ENCODE measurements at regions not wholly inside any gene's neighbourhood (a gene's known extent, or its start where the extent isn't known, plus 50 kb on each side); places are given as distances from the start of the nearest gene placed in this dataset.

DNA sequence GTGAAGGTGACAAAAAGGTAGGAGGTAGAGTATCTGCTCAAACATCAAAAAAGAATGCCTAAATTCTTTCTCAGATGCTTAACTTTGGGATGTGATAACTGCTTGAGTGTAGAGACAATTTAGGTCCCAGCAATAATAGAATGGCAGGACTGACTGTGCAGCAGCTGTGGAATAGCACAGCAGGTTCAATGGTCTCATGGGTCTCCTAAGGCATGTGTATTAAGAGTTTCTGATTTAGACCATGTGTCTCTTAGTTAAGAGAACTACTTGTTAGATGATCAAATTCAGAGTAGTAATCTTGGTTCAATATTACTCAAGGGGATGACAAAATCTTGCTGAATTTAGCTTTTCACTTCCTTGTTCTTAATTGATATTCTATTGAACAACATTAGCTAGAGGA is 72.0 kb downstream of the ALX1 start:
- H2AFZ ChIP-seq (ENCODE audit: low read length), result no peak overlapping the region
- no peaks in the 10 kb centered on the region for H3K79me2 ChIP-seq (ENCODE audit: insufficient read depth, low read depth, low read length)
- POLR2A ChIA-PET, result interaction anchor here (0.6 kb wide), 1 partner anchor 46 kb away, joined by 3 read pairs; no protein-coding TSS in a partner anchor
- H3K27ac ChIP-seq (ENCODE audit: low read depth, low read length, poor library complexity, severe bottlenecking), result no peak overlapping the region
- no peaks in the 10 kb centered on the region for H3K4me1 ChIP-seq (ENCODE audit: insufficient read depth, low read length, poor library complexity, severe bottlenecking)
- no peaks in the 10 kb centered on the region for H3K36me3 ChIP-seq (ENCODE audit: insufficient read depth, low read length)
- intact Hi-C loops (cut with micrococcal nuclease; ENCODE audit: unreplicated experiment), result no loop called here
- H3K4me3 ChIP-seq (ENCODE audit: low read depth, low read length, poor library complexity, severe bottlenecking), result no peak overlapping the region
- CTCF ChIA-PET (ENCODE audit: unreplicated experiment), result no interaction called here
- no peak for DNase-seq (ENCODE audit: low spot score)
- no peak overlapping the region for H3K4me2 ChIP-seq (ENCODE audit: low read length)
- no peaks in the 10 kb centered on the region for H3K9me3 ChIP-seq (ENCODE audit: low read length)
- no peaks in the 10 kb centered on the region for H3K9me2 ChIP-seq (ENCODE audit: insufficient read depth, low read length)
- no peaks in the 10 kb centered on the region for H4K20me1 ChIP-seq (ENCODE audit: insufficient read depth, low read length)
- BruUV-seq (replicated peaks), result no TSS peak
- TF ChIP-seq, protein P1, sequence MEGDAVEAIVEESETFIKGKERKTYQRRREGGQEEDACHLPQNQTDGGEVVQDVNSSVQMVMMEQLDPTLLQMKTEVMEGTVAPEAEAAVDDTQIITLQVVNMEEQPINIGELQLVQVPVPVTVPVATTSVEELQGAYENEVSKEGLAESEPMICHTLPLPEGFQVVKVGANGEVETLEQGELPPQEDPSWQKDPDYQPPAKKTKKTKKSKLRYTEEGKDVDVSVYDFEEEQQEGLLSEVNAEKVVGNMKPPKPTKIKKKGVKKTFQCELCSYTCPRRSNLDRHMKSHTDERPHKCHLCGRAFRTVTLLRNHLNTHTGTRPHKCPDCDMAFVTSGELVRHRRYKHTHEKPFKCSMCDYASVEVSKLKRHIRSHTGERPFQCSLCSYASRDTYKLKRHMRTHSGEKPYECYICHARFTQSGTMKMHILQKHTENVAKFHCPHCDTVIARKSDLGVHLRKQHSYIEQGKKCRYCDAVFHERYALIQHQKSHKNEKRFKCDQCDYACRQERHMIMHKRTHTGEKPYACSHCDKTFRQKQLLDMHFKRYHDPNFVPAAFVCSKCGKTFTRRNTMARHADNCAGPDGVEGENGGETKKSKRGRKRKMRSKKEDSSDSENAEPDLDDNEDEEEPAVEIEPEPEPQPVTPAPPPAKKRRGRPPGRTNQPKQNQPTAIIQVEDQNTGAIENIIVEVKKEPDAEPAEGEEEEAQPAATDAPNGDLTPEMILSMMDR (conservative IDR thresholded peaks at IDR 0.05; ENCODE audit: low read length), result no peak
- TF ChIP-seq EZH2phosphoT487 (IDR thresholded peaks at IDR 0.05; ENCODE audit: borderline replicate concordance, low read depth, low read length), result no peak

DNA sequence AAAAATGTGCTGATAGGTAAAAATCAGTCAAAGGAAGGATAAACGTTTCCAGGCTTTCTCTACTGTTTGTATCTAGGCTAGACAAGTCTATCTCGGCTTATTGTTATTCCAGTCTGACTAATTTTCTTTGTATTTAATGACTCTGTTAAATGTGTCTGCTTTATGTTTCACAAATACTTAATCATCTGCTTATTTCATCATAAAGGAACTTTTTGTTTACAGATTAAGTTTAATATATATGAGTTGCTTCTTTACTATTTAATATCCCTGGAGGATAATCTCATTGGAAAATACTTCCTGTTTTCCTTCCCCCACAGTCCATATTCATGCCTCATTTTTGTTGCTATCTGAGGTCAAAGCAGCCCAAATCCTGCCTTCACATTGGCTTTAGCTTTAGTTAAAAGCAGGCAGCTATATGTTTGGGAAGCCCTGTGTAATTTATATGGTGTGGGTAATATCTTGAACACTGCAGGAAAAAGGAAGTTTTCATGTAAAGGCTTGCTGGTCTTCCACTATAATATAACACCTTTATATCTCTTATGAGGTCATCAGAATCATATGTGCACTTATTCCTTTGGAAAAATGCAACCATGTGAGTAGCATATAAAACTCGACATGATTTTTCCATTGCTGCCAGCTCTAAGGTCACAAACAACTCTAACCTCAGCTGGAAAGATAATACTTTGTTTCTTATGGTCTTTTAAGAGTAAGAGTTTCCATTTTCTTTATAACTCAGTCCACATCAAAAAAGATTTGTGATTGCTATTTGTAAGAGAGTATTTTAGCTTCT is 76.8 kb downstream of the ALX1 start:
- no peaks in the 10 kb centered on the region for H3K79me2 ChIP-seq (ENCODE audit: insufficient read depth, low read depth, low read length)
- POLR2A ChIA-PET, result interaction anchor here (0.5 to 1.8 kb wide), 3 partner anchors 9 to 807 kb away, joined by 3 to 6 read pairs (median 4); no protein-coding TSS in a partner anchor
- CTCF ChIA-PET (ENCODE audit: unreplicated experiment), result no interaction called here
- H4K20me1 ChIP-seq (ENCODE audit: insufficient read depth, low read length), result no peaks in the 10 kb centered on the region
- no peaks in the 10 kb centered on the region for H3K4me1 ChIP-seq (ENCODE audit: insufficient read depth, low read length, poor library complexity, severe bottlenecking)
- no peak for DNase-seq (ENCODE audit: low spot score)
- no peak overlapping the region for H3K4me3 ChIP-seq (ENCODE audit: low read depth, low read length, poor library complexity, severe bottlenecking)
- H2AFZ ChIP-seq (ENCODE audit: low read length), result no peak overlapping the region
- H3K9me3 ChIP-seq (ENCODE audit: low read length), result no peaks in the 10 kb centered on the region
- TF ChIP-seq, protein P1 (conservative IDR thresholded peaks at IDR 0.05; ENCODE audit: low read length), result no peak
- TF ChIP-seq EZH2phosphoT487 (IDR thresholded peaks at IDR 0.05; ENCODE audit: borderline replicate concordance, low read depth, low read length), result no peak
- H3K36me3 ChIP-seq (ENCODE audit: insufficient read depth, low read length), result no peaks in the 10 kb centered on the region
- H3K4me2 ChIP-seq (ENCODE audit: low read length), result no peak overlapping the region
- intact Hi-C loops (cut with micrococcal nuclease; ENCODE audit: unreplicated experiment), result no loop called here
- BruUV-seq (replicated peaks), result no TSS peak
- no peak overlapping the region for H3K27ac ChIP-seq (ENCODE audit: low read depth, low read length, poor library complexity, severe bottlenecking)
- no peaks in the 10 kb centered on the region for H3K9me2 ChIP-seq (ENCODE audit: insufficient read depth, low read length)

DNA sequence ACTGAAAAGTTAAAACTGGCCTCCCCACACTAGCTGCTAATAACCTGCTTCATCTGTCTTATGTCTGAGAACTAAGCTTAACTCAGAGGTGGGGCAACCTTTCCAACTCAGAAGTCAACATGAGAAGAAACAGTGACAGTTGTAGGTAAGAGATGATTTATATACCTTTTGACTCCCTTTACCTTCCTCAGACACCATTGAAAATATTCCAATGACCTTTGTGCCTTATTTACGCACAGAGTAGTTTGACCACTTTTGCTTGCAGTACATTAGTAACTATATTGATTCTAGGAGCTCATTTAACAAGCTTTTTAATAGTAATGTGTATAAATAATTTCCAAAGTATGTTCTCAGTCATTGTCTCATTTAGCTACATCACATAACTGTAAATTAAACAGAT is 77.6 kb downstream of the ALX1 start:
- POLR2A ChIA-PET, result interaction anchor here (1.0 to 1.8 kb wide), 3 partner anchors 8 to 22 kb away, joined by 3 to 6 read pairs (median 4); no protein-coding TSS in a partner anchor

More for the DNA sequence above, 77.6 kb downstream of the ALX1 start:
- DNase-seq (ENCODE audit: low spot score), result no peak
- Histone ChIP-seq H3K27ac (ENCODE audit: low read depth, low read length, poor library complexity, severe bottlenecking) (no peak overlapping the region), H3K4me2 (ENCODE audit: low read length) (no peak overlapping the region), H2AFZ (ENCODE audit: low read length) (no peak overlapping the region), H3K9me2 (ENCODE audit: insufficient read depth, low read length) (no peaks in the 10 kb centered on the region), H4K20me1 (ENCODE audit: insufficient read depth, low read length) (no peaks in the 10 kb centered on the region), H3K9me3 (ENCODE audit: low read length) (no peaks in the 10 kb centered on the region), H3K4me1 (ENCODE audit: insufficient read depth, low read length, poor library complexity, severe bottlenecking) (no peaks in the 10 kb centered on the region), H3K4me3 (ENCODE audit: low read depth, low read length, poor library complexity, severe bottlenecking) (no peak overlapping the region), H3K79me2 (ENCODE audit: insufficient read depth, low read depth, low read length) (no peaks in the 10 kb centered on the region), H3K36me3 (ENCODE audit: insufficient read depth, low read length) (no peaks in the 10 kb centered on the region)
- CTCF ChIA-PET (ENCODE audit: unreplicated experiment), result no interaction called here
- intact Hi-C loops (cut with micrococcal nuclease; ENCODE audit: unreplicated experiment), result no loop called here
- no TSS peak for BruUV-seq (replicated peaks)
- TF ChIP-seq EZH2phosphoT487 (IDR thresholded peaks at IDR 0.05; ENCODE audit: borderline replicate concordance, low read depth, low read length), result no peak
- TF ChIP-seq, protein P1 (conservative IDR thresholded peaks at IDR 0.05; ENCODE audit: low read length), result no peak

Data from OCI-LY7 (cell line).